ENCODE measurements at regions not wholly inside any gene's neighbourhood (a gene's known extent, or its start where the extent isn't known, plus 50 kb on each side); places are given as distances from the start of the nearest gene placed in this dataset.
"Not testable (repeated sequence)": the region's sequence is repeated elsewhere in the genome, so short reads cannot be mapped to it uniquely, and the experiment has no call there.

DNA sequence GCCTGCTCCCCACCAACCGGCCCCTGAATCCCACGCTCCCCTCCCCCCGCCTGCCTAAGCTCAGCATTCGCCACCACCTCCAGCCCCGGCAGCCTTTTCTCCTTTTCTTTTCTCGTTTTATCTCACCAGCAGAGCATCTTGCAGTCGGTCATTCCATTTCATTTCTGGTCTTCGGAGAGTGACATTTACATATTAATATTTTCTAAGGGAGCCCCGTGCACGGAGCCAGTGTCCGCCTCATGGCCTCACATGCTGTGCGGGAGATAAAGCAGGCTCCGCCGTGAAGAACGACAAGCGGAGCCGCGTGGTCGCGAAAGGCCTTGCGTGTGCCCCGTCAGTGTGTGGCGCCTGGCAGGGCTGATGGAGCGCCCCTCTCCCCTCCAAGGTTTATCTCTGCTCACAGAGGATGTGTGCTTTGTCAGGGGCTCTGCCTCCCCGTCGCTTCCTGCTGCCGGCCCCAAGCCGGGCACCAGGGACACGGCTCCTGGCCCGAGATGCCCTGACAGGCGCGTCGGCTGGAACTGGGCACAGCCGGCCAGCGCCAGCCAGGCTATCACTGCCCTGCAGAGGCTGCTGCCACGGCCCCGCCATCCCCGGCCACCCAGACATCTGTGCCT lies 95.5 kb upstream of the GSE1 start:
- TF ChIP-seq, protein P1, sequence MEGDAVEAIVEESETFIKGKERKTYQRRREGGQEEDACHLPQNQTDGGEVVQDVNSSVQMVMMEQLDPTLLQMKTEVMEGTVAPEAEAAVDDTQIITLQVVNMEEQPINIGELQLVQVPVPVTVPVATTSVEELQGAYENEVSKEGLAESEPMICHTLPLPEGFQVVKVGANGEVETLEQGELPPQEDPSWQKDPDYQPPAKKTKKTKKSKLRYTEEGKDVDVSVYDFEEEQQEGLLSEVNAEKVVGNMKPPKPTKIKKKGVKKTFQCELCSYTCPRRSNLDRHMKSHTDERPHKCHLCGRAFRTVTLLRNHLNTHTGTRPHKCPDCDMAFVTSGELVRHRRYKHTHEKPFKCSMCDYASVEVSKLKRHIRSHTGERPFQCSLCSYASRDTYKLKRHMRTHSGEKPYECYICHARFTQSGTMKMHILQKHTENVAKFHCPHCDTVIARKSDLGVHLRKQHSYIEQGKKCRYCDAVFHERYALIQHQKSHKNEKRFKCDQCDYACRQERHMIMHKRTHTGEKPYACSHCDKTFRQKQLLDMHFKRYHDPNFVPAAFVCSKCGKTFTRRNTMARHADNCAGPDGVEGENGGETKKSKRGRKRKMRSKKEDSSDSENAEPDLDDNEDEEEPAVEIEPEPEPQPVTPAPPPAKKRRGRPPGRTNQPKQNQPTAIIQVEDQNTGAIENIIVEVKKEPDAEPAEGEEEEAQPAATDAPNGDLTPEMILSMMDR (conservative IDR thresholded peaks at IDR 0.05; ENCODE audit: low read depth, low read length), result no peak
- H3K79me2 ChIP-seq (ENCODE audit: insufficient read depth, low read depth), result no peaks in the 10 kb centered on the region
- H4K20me1 ChIP-seq (ENCODE audit: insufficient read depth), result no peaks in the 10 kb centered on the region
- H3K4me2 ChIP-seq, result no peak overlapping the region
- no peaks in the 10 kb centered on the region for H3K36me3 ChIP-seq (ENCODE audit: insufficient read depth)
- H3K4me3 ChIP-seq (IDR thresholded peaks at IDR 0.05; ENCODE audit: insufficient read depth, low read depth, low read length), result no peak overlapping the region
- no peak overlapping the region for H2AFZ ChIP-seq (ENCODE audit: low read depth)
- H3K27me3 ChIP-seq (ENCODE audit: insufficient read depth, low read depth), result peaks cover 67% of the 10 kb centered on the region
- H3K27ac ChIP-seq, result no peak overlapping the region
- H3K4me1 ChIP-seq (ENCODE audit: low read depth, poor library complexity, severe bottlenecking), result no peaks in the 10 kb centered on the region
- H3K9ac ChIP-seq, result no peak overlapping the region

DNA sequence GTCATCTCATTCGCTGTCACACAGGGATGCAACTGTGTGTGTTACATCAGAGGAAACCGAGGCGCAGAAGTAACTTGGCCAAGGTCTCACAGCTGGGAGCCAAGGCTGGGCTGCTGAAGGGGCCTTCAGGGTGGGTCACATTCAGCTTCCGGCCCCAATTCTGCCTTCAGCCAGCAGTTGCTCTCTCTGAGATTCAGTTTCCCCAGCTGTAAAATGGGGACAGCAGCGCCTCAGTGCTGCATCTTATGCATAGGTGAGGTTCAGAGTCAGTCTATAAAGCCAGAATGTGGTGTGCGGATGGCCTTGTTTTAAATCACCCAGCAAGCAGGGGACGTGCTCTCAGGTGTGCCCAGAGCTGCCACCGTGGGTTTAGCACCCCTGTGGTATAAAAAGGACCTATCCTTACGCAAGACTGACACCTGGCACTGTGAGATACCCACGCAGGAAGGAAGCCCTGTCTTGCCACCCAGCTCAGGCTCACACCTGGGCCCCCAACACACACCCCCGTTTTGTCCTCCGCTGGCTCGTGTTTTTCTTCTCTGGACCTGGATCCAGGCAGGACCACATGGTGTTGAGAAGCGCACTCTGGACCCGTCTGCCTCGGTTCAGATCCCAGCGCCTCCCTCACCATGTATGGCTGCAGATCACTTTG lies 94.6 kb upstream of the GSE1 start:
- H3K79me2 ChIP-seq (ENCODE audit: insufficient read depth, low read depth), result no peaks in the 10 kb centered on the region
- H3K4me2 ChIP-seq, result no peak overlapping the region
- no peak overlapping the region for H2AFZ ChIP-seq (ENCODE audit: low read depth)
- H3K27me3 ChIP-seq (ENCODE audit: insufficient read depth, low read depth), result peaks cover 58% of the 10 kb centered on the region
- TF ChIP-seq, protein P1 (conservative IDR thresholded peaks at IDR 0.05; ENCODE audit: low read depth, low read length), result no peak
- no peak overlapping the region for H3K27ac ChIP-seq
- H3K4me1 ChIP-seq (ENCODE audit: low read depth, poor library complexity, severe bottlenecking), result no peaks in the 10 kb centered on the region
- no peaks in the 10 kb centered on the region for H4K20me1 ChIP-seq (ENCODE audit: insufficient read depth)
- H3K36me3 ChIP-seq (ENCODE audit: insufficient read depth), result no peaks in the 10 kb centered on the region
- no peak overlapping the region for H3K4me3 ChIP-seq (IDR thresholded peaks at IDR 0.05; ENCODE audit: insufficient read depth, low read depth, low read length)
- H3K9ac ChIP-seq, result no peak overlapping the region

DNA sequence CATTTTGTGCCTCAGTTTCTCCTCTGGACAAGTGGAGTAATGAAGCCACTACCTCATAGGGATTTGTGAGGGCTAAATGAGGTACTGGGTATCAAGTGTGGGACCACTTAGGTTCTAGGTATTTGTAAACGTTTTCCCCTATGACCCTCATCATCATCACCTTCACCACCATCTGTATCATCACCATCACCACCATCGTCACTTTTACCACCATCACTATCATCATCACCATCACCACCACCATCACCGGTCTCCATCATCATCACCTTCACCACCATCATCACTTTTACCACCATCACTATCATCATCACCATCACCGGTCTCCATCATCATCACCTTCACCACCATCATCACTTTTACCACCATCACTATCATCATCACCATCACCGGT lies 94.1 kb upstream of the GSE1 start:
- peaks cover 53% of the 10 kb centered on the region for H3K27me3 ChIP-seq (ENCODE audit: insufficient read depth, low read depth)
- not testable (repeated sequence) for H3K79me2 ChIP-seq (ENCODE audit: insufficient read depth, low read depth); H3K9ac ChIP-seq; H3K4me3 ChIP-seq (IDR thresholded peaks at IDR 0.05; ENCODE audit: insufficient read depth, low read depth, low read length); H3K4me1 ChIP-seq (ENCODE audit: low read depth, poor library complexity, severe bottlenecking); H3K27ac ChIP-seq; H3K4me2 ChIP-seq; H3K36me3 ChIP-seq (ENCODE audit: insufficient read depth); H2AFZ ChIP-seq (ENCODE audit: low read depth); H4K20me1 ChIP-seq (ENCODE audit: insufficient read depth)

DNA sequence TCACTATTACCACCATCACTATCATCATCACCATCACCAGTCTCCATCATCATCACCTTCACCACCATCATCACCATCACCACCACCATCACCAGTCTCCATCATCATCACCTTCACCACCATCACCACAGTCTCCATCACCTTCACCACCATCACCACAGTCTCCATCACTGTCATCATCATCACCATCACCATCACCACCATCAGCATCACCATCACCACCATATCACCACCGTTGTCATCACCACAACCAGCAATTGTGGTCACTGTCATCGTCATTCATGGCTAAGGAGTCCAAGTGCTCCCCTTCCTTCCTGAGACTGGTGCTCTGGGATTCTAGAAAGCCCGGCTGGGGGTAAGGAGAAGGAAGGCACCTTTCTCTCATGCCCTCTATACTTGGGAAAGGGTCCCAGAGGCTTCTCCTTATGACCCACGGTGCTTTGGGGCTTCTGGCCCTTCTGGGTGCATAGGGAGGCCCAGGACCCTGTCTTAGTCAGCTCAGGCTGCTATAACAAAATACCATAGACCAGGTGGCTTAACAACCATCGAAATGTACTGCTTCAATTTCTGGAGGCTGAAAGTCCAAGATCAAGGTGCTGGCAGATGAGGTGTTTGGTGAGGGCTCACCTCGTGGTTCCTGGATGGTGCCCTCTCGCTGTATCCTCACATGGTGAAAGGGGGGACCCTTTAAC lies 93.4 kb upstream of the GSE1 start:
- H4K20me1 ChIP-seq (ENCODE audit: insufficient read depth), result no peaks in the 10 kb centered on the region
- H3K36me3 ChIP-seq (ENCODE audit: insufficient read depth), result no peaks in the 10 kb centered on the region
- no peak overlapping the region for H3K4me3 ChIP-seq (IDR thresholded peaks at IDR 0.05; ENCODE audit: insufficient read depth, low read depth, low read length)
- no peak overlapping the region for H3K27ac ChIP-seq
- H3K9ac ChIP-seq, result no peak overlapping the region
- H3K4me1 ChIP-seq (ENCODE audit: low read depth, poor library complexity, severe bottlenecking), result no peaks in the 10 kb centered on the region
- TF ChIP-seq, protein P1 (conservative IDR thresholded peaks at IDR 0.05; ENCODE audit: low read depth, low read length), result no peak
- no peak overlapping the region for H3K4me2 ChIP-seq
- peaks cover 52% of the 10 kb centered on the region for H3K27me3 ChIP-seq (ENCODE audit: insufficient read depth, low read depth)
- H2AFZ ChIP-seq (ENCODE audit: low read depth), result no peak overlapping the region
- H3K79me2 ChIP-seq (ENCODE audit: insufficient read depth, low read depth), result no peaks in the 10 kb centered on the region

Data from KMS-11 (cell line).